Sigmoid colon (tissue), 4 donors: ENCODE measurements at regions not wholly inside any gene's neighbourhood (a gene's known extent, or its start where the extent isn't known, plus 50 kb on each side); places are given as distances from the start of the nearest gene placed in this dataset.

ENCODE experiments used
- CTCF ChIP-seq, 4 experiments: fragments of 450-650 bp in 3 of 4; fragments of 200-600 bp in 1 of 4; IDR thresholded peaks; one replicate each; pipeline ENCODE4 v1.5.1; 2016 to 2019; ENCODE audit warnings: antibody characterized with exemption in 4 of 4, mild to moderate bottlenecking in 3 of 4, moderate library complexity in 2 of 4
- EP300 ChIP-seq, 4 donors: sonication (generic); formaldehyde crosslinking; IDR thresholded peaks; one replicate each; pipeline ENCODE4 v1.6.1; 2017; ENCODE audit warnings: antibody characterized with exemption in 4 of 4
- POLR2A ChIP-seq, 2 donors: fragments of 450-650 bp; IDR thresholded peaks; one replicate each; pipeline ENCODE4 v1.6.1; 2016; ENCODE audit warnings: antibody characterized with exemption in 2 of 2, mild to moderate bottlenecking in 2 of 2, moderate library complexity in 2 of 2
- POLR2AphosphoS5 ChIP-seq, 4 donors: sonication (generic); formaldehyde crosslinking; IDR thresholded peaks; one replicate each; pipeline ENCODE4 v1.6.1; 2017; ENCODE audit warnings: antibody characterized with exemption in 4 of 4

- TF ChIP-seq CTCF (IDR thresholded peaks at IDR 0.05) (no peak), POLR2A (IDR thresholded peaks at IDR 0.05) (no peak), POLR2AphosphoS5 (IDR thresholded peaks at IDR 0.05) (no peak), EP300 (IDR thresholded peaks at IDR 0.05) (no peak)
Measured at GRCh38 chr4:138087066-138087719, 155.0 kb downstream of the SLC7A11 start.
